HPDE6-E6E7 (cell line): ENCODE measurements at regions not wholly inside any gene's neighbourhood (a gene's known extent, or its start where the extent isn't known, plus 50 kb on each side); places are given as distances from the start of the nearest gene placed in this dataset.

ENCODE experiments used
- DNase-seq: peaks from one replicate; pipeline ENCODE4 v3.0.0; 2011; ENCODE audit warnings: missing footprints; ENCODE audit errors: extremely low spot score

GRCh38 chr4:159444678-159445077, 341.8 kb downstream of the RAPGEF2 start:
- DNase-seq, result peak; percentile 19

DNA sequence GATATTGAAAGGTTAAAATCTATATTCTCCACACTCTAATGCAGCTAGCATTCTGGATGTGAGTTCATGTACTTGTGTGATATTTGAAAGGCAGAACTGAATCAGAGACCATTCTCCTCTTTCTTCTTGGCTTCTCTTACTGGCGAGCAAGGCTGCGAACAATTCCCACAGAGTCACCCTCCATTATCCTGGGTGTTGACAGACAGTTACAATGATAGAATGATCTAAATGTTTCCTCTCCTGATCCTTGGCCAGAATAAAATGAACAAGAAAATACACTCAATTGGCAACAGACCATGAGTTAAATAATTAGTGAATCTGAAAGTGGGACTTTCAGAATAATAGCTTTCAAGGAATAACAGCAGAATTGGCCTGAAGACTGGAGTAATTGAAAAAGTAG, 342.8 kb downstream of the RAPGEF2 start:
- no peak for DNase-seq

GRCh38 chr4:159446266-159446976, 343.5 kb downstream of the RAPGEF2 start:
- peak; percentile 49 for DNase-seq

GRCh38 chr4:159447296-159447695, 344.4 kb downstream of the RAPGEF2 start:
- no peak for DNase-seq

GRCh38 chr4:159451006-159451405, 348.1 kb downstream of the RAPGEF2 start:
- no peak for DNase-seq

- peak; percentile 53 for DNase-seq
Measured at GRCh38 chr4:159455675-159456237, 352.9 kb downstream of the RAPGEF2 start.

- DNase-seq, result no peak
Measured at GRCh38 chr4:159460371-159460770, 357.5 kb downstream of the RAPGEF2 start.

DNA sequence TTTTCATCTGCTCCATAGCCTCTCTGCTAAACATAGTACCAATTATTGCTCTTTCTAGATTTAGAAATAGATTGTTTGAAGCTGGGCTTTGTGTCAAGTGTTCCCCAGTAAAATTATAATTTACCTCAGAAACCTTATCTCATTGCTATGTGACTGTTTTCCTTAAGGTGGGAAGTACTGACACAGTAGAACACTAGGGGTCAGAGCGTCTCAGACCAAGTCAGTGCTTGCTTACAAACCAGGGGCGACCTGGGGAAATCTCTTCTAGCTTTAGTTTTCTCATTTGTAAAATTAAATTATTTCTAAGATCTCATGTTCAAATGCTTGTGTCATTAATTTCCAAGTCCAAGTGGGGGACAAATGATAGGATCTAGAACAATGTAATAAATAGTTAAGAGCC, 360.4 kb downstream of the RAPGEF2 start:
- no peak for DNase-seq

DNA sequence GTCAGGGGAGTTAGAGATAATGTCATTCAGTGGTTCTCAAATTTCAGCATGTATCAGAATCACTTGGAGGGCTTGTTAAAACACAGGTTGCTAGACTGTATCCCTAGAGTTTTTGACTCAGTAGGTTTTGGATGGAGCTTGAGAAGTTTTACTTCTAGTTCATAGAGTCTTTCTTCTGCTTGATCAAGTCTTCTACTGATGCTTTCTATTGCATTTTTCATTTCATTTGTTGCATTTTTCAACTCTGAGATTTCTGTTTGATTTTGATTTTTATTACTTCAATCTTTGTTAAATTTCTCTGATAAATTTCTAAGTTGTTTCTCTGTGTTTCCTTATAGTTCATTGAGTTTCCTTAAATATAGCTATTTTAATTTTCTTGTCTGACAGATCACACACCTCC, 361.4 kb downstream of the RAPGEF2 start:
- no peak for DNase-seq

DNA sequence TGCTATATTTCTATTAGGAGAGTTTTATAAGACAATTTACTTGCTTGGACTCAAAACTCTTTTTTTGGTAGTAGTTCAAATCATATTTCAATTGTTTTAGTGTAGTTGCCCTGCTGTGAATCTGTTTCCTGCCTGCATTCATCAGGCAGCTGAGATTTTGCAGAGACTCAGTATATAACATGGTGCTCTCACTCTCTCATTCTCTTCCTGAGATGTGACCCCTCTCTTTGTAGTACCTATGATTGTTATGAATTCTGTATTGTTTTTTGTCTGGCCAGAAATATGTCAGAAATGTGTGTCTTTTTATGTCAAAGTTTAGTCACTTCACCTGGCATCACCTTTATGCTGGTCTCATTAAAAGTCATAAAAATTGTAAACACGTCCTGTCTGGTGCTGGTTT, 374.0 kb downstream of the RAPGEF2 start:
- no peak for DNase-seq

DNA sequence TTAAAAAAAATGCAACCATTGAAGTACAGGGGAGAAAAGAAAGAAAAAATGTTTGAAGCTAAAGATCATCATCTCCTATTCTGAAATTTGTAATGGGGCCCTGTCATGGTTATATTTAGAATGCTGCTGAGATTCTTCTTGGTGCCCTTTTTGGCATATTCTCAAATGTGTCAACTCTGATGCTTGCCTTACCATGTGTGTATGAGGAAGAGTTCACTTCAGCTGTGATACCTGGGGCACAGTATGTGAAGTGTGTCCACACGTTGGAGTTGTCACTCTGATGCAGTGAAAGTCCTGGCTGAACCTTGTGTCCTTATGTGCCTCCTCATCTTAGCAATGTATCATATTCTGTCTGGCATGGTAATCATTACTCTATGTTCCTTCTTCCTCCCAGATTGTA, 377.9 kb downstream of the RAPGEF2 start:
- no peak for DNase-seq

DNA sequence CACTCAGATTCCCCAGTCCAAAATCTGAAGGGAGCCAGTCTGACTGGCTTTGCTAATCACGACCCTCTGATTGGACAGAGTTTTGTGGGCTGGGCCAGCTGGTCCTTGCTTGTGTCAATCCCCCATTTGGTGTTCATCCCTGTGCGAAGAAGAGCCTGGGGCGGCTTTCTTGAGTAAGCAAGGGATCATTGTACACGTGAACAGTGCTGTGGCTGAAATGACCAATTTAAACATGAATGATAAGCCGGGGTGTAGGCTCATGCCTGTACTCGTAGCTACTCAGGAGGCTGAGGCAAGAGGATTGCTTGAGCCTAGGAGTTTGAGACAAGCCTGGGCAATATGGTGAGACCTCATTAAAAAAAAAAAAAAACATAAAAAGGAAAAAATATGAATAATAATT, 379.1 kb downstream of the RAPGEF2 start:
- no peak for DNase-seq

DNA sequence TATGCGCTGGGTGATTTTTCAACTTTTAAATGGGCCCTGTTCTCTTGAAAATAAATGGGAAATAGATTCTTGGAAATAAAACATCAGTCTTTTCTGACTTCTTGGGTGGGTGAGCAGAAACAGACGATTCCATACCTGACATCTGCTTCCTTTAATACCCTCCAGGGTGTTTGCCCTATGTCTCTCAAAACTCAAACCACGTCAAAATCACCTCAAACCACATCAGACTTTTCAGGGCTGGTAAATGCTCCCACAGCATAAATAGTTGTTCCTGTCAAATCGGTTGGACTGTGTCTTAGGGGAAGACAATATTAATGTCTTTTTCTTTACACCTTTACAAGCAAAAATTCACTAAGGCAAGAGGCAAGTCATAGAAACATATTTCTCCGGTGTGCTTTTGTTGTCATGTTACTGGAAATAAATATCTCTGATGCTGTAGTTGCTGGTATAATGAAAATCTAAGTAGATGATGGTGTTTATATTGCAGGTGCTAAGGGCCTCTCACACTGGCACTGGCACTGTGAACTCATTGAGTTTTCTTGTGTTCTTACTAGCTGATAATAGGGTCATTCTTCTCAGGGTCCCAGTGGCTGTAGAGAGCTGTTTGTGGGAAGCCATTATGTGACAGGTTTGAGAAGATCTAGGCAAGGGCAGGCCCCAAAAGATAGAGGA, 380.4 kb downstream of the RAPGEF2 start:
- no peak for DNase-seq

DNA sequence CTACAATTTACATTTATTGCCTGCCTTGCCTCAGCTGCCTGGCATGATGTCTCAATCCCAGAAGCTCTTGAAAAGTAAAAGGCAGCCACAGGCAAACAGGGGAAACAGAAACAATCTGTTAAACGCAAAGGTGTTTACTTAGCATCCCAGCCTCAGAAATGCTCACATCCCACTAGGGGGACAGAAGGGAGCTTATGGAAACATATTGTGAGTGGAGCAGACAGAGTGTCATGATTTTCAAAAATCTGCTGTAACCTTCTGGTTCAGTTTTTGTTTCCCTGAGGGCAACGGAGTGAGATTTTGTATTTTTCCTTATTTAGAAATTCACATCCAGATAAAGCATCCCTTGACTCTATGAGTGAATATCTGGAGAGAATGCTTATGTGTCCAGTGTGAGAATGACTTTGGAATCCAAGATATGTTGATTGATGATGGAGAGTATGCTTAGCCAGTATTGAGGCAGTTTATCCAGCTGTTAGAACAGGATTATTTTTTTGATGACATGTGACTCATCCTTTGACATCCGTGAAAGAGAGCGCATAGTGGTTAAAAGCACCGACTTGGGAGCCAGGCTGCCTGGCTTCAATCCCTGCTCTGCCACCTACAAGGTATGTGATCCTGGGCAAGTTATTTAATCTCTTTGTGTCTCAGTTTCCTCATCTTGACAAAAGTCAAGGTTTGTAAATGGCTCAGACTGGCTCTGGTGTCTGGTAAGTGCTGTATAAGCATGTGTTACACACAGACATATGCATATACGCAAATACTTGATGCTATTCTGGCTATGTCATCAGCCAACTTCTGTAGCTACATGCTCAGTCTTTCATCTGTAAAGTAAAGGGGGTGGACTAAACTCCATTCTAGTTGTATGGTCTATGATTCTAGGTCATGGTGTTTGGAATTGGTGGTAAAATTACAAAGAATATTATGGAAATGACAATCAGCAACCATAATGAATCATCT, 381.2 kb downstream of the RAPGEF2 start:
- no peak for DNase-seq

DNA sequence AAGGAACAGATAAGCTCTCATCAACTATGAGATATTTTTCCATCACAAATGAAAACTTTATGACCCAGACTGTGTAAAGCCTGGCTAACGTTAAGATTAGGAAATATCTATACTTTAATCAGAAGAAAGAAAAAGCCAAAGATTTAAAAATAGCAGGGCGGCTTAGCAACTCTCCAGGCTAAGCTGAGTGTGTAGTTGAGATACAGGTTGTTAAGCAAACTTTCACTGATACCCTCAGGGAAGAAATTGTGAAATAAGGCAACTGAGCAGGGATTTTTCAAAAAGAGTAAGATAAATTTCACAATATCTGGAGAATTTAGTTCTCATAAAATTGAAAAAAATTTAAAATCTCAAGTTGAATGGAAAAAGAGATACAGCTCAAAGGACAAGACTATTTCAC, 382.0 kb downstream of the RAPGEF2 start:
- DNase-seq, result no peak

GRCh38 chr4:159487284-159487747, 384.4 kb downstream of the RAPGEF2 start:
- DNase-seq, result peak; percentile 44

- no peak for DNase-seq
Measured at GRCh38 chr4:159489646-159490045, 386.8 kb downstream of the RAPGEF2 start.

GRCh38 chr4:159495515-159496236, 392.8 kb downstream of the RAPGEF2 start:
- no peak for DNase-seq

DNA sequence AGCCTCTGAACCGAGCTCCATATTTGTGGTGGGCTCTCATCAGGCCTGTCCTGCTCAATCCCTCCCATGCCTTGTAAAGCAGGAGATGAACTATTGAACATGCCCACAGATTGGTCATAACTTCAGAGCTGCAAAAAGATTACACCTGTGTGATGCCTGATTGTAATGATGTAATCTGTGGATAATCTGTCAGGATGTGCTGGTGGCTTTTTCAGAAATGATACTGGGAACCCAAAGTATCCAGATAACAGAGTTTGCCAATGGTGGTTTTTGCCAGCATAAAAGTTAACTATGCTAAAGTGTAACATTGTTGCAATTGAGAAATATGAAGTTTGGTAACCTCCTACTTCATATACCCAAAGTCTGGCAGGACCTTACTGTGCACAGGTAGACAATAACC, 393.4 kb downstream of the RAPGEF2 start:
- no peak for DNase-seq

- DNase-seq, result no peak
Measured at GRCh38 chr4:159497936-159498335, 395.1 kb downstream of the RAPGEF2 start.

- DNase-seq, result no peak
Measured at GRCh38 chr4:159498446-159499115, 395.7 kb downstream of the RAPGEF2 start.
